OCI-LY7 (cell line): ENCODE measurements at regions not wholly inside any gene's neighbourhood (a gene's known extent, or its start where the extent isn't known, plus 50 kb on each side); places are given as distances from the start of the nearest gene placed in this dataset.

ENCODE experiments used
- BruUV-seq: library from RNA; stranded (reverse); fragments of 400-500 nt; replicated peaks from 2 replicates; lab custom pipeline; 2021; lab: Mats Ljungman, UMichigan
- CTCF ChIA-PET: fragments of 300-600 bp; sonication (Branson Sonifier 250); formaldehyde crosslinking; loops from one replicate; lab custom pipeline; 2022; ENCODE audit warnings: antibody characterized with exemption; ENCODE audit not compliant: unreplicated experiment; lab: Charles Lee
- POLR2A ChIA-PET: fragments of 300-600 bp; sonication (Branson Sonifier 250); formaldehyde crosslinking; loops from one replicate; lab custom pipeline; 2022; ENCODE audit warnings: antibody characterized with exemption; lab: Charles Lee
- DNase-seq: peaks from one replicate; pipeline ENCODE4 v3.0.0-alpha.2; 2015; ENCODE audit warnings: low spot score
- H2AFZ ChIP-seq: fragments of 200-600 bp; sonication (generic), shearing (Covaris generic); 2 replicates; pipeline ENCODE4 v1.6.1; 2014; ENCODE audit warnings: mild to moderate bottlenecking, antibody characterized with exemption, low read length, moderate library complexity
- H3K27ac ChIP-seq: fragments of 200-600 bp; sonication (generic); 2 replicates; pipeline ENCODE4 v1.5.1; 2014; ENCODE audit warnings: mixed run types, low read depth, mild to moderate bottlenecking, moderate library complexity, low read length, inconsistent platforms; ENCODE audit not compliant: poor library complexity, severe bottlenecking
- H3K36me3 ChIP-seq: fragments of 200-600 bp; sonication (generic); 2 replicates; pipeline ENCODE4 v1.6.1; 2014; ENCODE audit warnings: mild to moderate bottlenecking, antibody characterized with exemption, low read length, moderate library complexity, mixed read lengths; ENCODE audit not compliant: insufficient read depth
- H3K4me1 ChIP-seq: fragments of 200-600 bp; sonication (generic); 2 replicates; pipeline ENCODE4 v1.5.1; 2014; ENCODE audit warnings: mild to moderate bottlenecking, low read length; ENCODE audit not compliant: insufficient read depth, poor library complexity, severe bottlenecking
- H3K4me2 ChIP-seq: fragments of 200-600 bp; sonication (generic); 2 replicates; pipeline ENCODE4 v1.6.1; 2014; ENCODE audit warnings: mild to moderate bottlenecking, low read length
- H3K4me3 ChIP-seq: fragments of 200-600 bp; sonication (generic); 2 replicates; pipeline ENCODE4 v1.5.1; 2014; ENCODE audit warnings: mild to moderate bottlenecking, low read depth, low read length; ENCODE audit not compliant: poor library complexity, severe bottlenecking
- H3K79me2 ChIP-seq: fragments of 200-600 bp; sonication (generic); 2 replicates; pipeline ENCODE4 v1.6.1; 2016; ENCODE audit warnings: low read depth, mild to moderate bottlenecking, low read length, moderate library complexity, mixed read lengths; ENCODE audit not compliant: insufficient read depth
- H3K9me2 ChIP-seq: fragments of 200-600 bp; sonication (generic); 2 replicates; pipeline ENCODE4 v1.6.1; 2016; ENCODE audit warnings: mild to moderate bottlenecking, low read length, mixed read lengths; ENCODE audit not compliant: insufficient read depth
- H3K9me3 ChIP-seq: fragments of 200-600 bp; sonication (generic); 2 replicates; pipeline ENCODE4 v1.6.1; 2014; ENCODE audit warnings: mild to moderate bottlenecking, mixed run types, low read length, mixed read lengths
- H4K20me1 ChIP-seq: fragments of 200-600 bp; sonication (generic); 2 replicates; pipeline ENCODE4 v1.6.1; 2014; ENCODE audit warnings: mild to moderate bottlenecking, antibody characterized with exemption, low read length, moderate library complexity, mixed read lengths; ENCODE audit not compliant: insufficient read depth
- CTCF ChIP-seq: fragments of 200-600 bp; sonication (generic); conservative IDR thresholded peaks from 2 replicates; pipeline ENCODE4 v1.5.1; 2014; ENCODE audit warnings: mild to moderate bottlenecking, antibody characterized with exemption, low read length, moderate library complexity, mixed read lengths
- EZH2phosphoT487 ChIP-seq: fragments of 200-600 bp; sonication (generic); IDR thresholded peaks from 2 replicates; pipeline ENCODE4 v1.6.1; 2018; ENCODE audit warnings: low read depth, borderline replicate concordance, mild to moderate bottlenecking, mixed run types, antibody characterized with exemption, low read length, moderate library complexity, mixed read lengths
- intact Hi-C: fragments of 100-400 bp; cut with micrococcal nuclease; formaldehyde crosslinking; loops from one replicate; pipeline ENCODE4 v1.10.0; 2022; ENCODE audit not compliant: unreplicated experiment

- intact Hi-C loops = no loop called here
- no peaks in the 10 kb centered on the region for H3K9me3 ChIP-seq
- H4K20me1 ChIP-seq = no peaks in the 10 kb centered on the region
- no peaks in the 10 kb centered on the region for H3K4me1 ChIP-seq
- BruUV-seq = no TSS peak
- POLR2A ChIA-PET = no interaction called here
- TF ChIP-seq EZH2phosphoT487 (no peak), CTCF (no peak)
- no peak overlapping the region for H3K4me3 ChIP-seq
- no peak for DNase-seq
- H3K79me2 ChIP-seq = no peaks in the 10 kb centered on the region
- no peak overlapping the region for H3K4me2 ChIP-seq
- no peak overlapping the region for H2AFZ ChIP-seq
- no peaks in the 10 kb centered on the region for H3K9me2 ChIP-seq
- no peaks in the 10 kb centered on the region for H3K36me3 ChIP-seq
- CTCF ChIA-PET = no interaction called here
- no peak overlapping the region for H3K27ac ChIP-seq
Measured at GRCh38 chr4:134145369-134145768, 56.2 kb downstream of the PABPC4L start.

GRCh38 chr4:134144337-134144736 lies 57.3 kb downstream of the PABPC4L start:
- H3K4me1 ChIP-seq = no peaks in the 10 kb centered on the region
- DNase-seq = no peak
- POLR2A ChIA-PET = no interaction called here
- BruUV-seq = no TSS peak
- intact Hi-C loops = no loop called here
- no peak overlapping the region for H3K4me3 ChIP-seq
- H3K36me3 ChIP-seq = no peaks in the 10 kb centered on the region
- no peak overlapping the region for H3K4me2 ChIP-seq
- no peaks in the 10 kb centered on the region for H3K9me2 ChIP-seq
- CTCF ChIA-PET = no interaction called here
- no peak overlapping the region for H2AFZ ChIP-seq
- no peaks in the 10 kb centered on the region for H4K20me1 ChIP-seq
- H3K79me2 ChIP-seq = no peaks in the 10 kb centered on the region
- no peaks in the 10 kb centered on the region for H3K9me3 ChIP-seq
- TF ChIP-seq EZH2phosphoT487 = no peak
- no peak for TF ChIP-seq CTCF
- H3K27ac ChIP-seq = no peak overlapping the region

- Histone ChIP-seq H4K20me1 (no peaks in the 10 kb centered on the region), H3K36me3 (no peaks in the 10 kb centered on the region), H3K4me2 (no peak overlapping the region), H2AFZ (no peak overlapping the region), H3K9me2 (no peaks in the 10 kb centered on the region), H3K9me3 (no peaks in the 10 kb centered on the region), H3K27ac (no peak overlapping the region), H3K79me2 (no peaks in the 10 kb centered on the region), H3K4me3 (no peak overlapping the region), H3K4me1 (no peaks in the 10 kb centered on the region)
- CTCF ChIA-PET = no interaction called here
- no peak for TF ChIP-seq EZH2phosphoT487
- TF ChIP-seq CTCF = no peak
- no peak for DNase-seq
- POLR2A ChIA-PET = no interaction called here
- BruUV-seq = no TSS peak
- intact Hi-C loops = no loop called here
Measured at GRCh38 chr4:134141728-134142127, 59.9 kb downstream of the PABPC4L start.
